Keratinocyte (primary cell): ENCODE measurements at regions not wholly inside any gene's neighbourhood (a gene's known extent, or its start where the extent isn't known, plus 50 kb on each side); places are given as distances from the start of the nearest gene placed in this dataset.

ENCODE experiments used
- DNase-seq: peaks from one replicate; pipeline ENCODE4 v3.0.0-alpha.2; 2011; ENCODE audit warnings: low read depth, missing footprints, low spot score
- FAIRE-seq: peaks from 2 replicates; lab custom pipeline; 2011; peaks lifted over from hg19 to GRCh38; lab: Jason Lieb, UNC
- H2AFZ ChIP-seq: 2 replicates; pipeline ENCODE4 v1.6.0; 2012; ENCODE audit warnings: low read length, control low read depth, inconsistent platforms; ENCODE audit not compliant: control insufficient read depth
- H3K27ac ChIP-seq: 2 replicates; pipeline ENCODE4 v1.5.1; 2011; ENCODE audit warnings: low read length; ENCODE audit not compliant: control insufficient read depth, insufficient read depth
- H3K27me3 ChIP-seq: 3 replicates; pipeline ENCODE4 v1.6.0; 2011; ENCODE audit warnings: low read length; ENCODE audit not compliant: control insufficient read depth, insufficient read depth; ENCODE audit errors: extremely low read depth
- H3K36me3 ChIP-seq, 2 experiments: 2 replicates in 1 of 2; 3 replicates in 1 of 2; pipeline ENCODE4 v1.5.1; 2011; ENCODE audit warnings: low read length in 2 of 2, mild to moderate bottlenecking in 1 of 2; ENCODE audit not compliant: control insufficient read depth in 2 of 2, insufficient read depth in 2 of 2; ENCODE audit errors: extremely low read depth in 1 of 2
- H3K4me1 ChIP-seq: 3 replicates; pipeline ENCODE4 v1.5.1; 2011; ENCODE audit warnings: low read length; ENCODE audit not compliant: control insufficient read depth, insufficient read depth; ENCODE audit errors: extremely low read depth
- H3K4me2 ChIP-seq: 3 replicates; pipeline ENCODE4 v1.6.0; 2011; ENCODE audit warnings: low read depth, low read length; ENCODE audit not compliant: control insufficient read depth, insufficient read depth; ENCODE audit errors: extremely low read depth
- H3K4me3 ChIP-seq, 3 experiments: fragments of 200-600 bp in 1 of 3; sonication (generic) in 1 of 3; 2 replicates in 2 of 3; 3 replicates in 1 of 3; pipeline ENCODE4 v1.5.1; 2011 to 2016; ENCODE audit warnings: low read length in 3 of 3, mild to moderate bottlenecking in 3 of 3, control low read depth in 2 of 3, inconsistent platforms in 1 of 3, low read depth in 1 of 3, mixed read lengths in 1 of 3, mixed run types in 1 of 3, moderate library complexity in 1 of 3; ENCODE audit not compliant: control insufficient read depth in 2 of 3, insufficient read depth in 2 of 3; ENCODE audit errors: extremely low read depth in 1 of 3
- H3K79me2 ChIP-seq: 2 replicates; pipeline ENCODE4 v1.6.0; 2012; ENCODE audit warnings: low read length; ENCODE audit not compliant: control insufficient read depth, insufficient read depth
- H3K9ac ChIP-seq: 3 replicates; pipeline ENCODE4 v1.6.0; 2011; ENCODE audit warnings: low read length; ENCODE audit not compliant: control insufficient read depth, insufficient read depth; ENCODE audit errors: extremely low read depth
- H3K9me1 ChIP-seq: 3 replicates; pipeline ENCODE4 v1.6.0; 2011; ENCODE audit warnings: low read length; ENCODE audit not compliant: control insufficient read depth, insufficient read depth; ENCODE audit errors: extremely low read depth
- H3K9me3 ChIP-seq: 2 replicates; pipeline ENCODE4 v1.5.1; 2012; ENCODE audit warnings: low read depth, low read length; ENCODE audit not compliant: control insufficient read depth
- H4K20me1 ChIP-seq: 3 replicates; pipeline ENCODE4 v1.6.0; 2011; ENCODE audit warnings: low read length; ENCODE audit not compliant: control insufficient read depth, insufficient read depth; ENCODE audit errors: extremely low read depth
- CTCF ChIP-seq, 3 experiments: IDR thresholded peaks in 1 of 3; conservative IDR thresholded peaks in 1 of 3; optimal IDR thresholded peaks in 1 of 3; 2 replicates in 2 of 3; 3 replicates in 1 of 3; pipeline versions ENCODE3 to v1.5.1; 2011; ENCODE audit warnings: low read length in 3 of 3, mild to moderate bottlenecking in 3 of 3, moderate library complexity in 2 of 3, control low read depth in 1 of 3, inconsistent platforms in 1 of 3; ENCODE audit not compliant: insufficient read depth in 2 of 3; ENCODE audit errors: extremely low read depth in 1 of 3
- EZH2 ChIP-seq: IDR thresholded peaks from one replicate; pipeline ENCODE4 v1.6.1; 2012; ENCODE audit warnings: inconsistent platforms, mild to moderate bottlenecking, low read length, moderate library complexity
- dilution Hi-C: fragments of 300-500 bp; cut with MboI; formaldehyde crosslinking; loops from one replicate; pipeline ENCODE4 v1.7.0; 2020; ENCODE audit warnings: low sequenced_read_pairs; ENCODE audit not compliant: extremely low pct_ligation_motif_present

- no peak overlapping the region for H3K4me3 ChIP-seq
- no peak overlapping the region for H3K27ac ChIP-seq
- no peaks in the 10 kb centered on the region for H3K9me1 ChIP-seq
- no peak overlapping the region for H3K4me2 ChIP-seq
- no peaks in the 10 kb centered on the region for H3K79me2 ChIP-seq
- no peak overlapping the region for H2AFZ ChIP-seq
- no peaks in the 10 kb centered on the region for H3K4me1 ChIP-seq
- no peaks in the 10 kb centered on the region for H3K36me3 ChIP-seq
- FAIRE-seq (no peak), DNase-seq (no peak)
- no peaks in the 10 kb centered on the region for H3K27me3 ChIP-seq
- H3K9me3 ChIP-seq = no peaks in the 10 kb centered on the region
- H4K20me1 ChIP-seq = no peaks in the 10 kb centered on the region
- no peak overlapping the region for H3K9ac ChIP-seq
- TF ChIP-seq EZH2 (no peak), CTCF (optimal IDR thresholded peaks at IDR 0.05 in 1 of 3, IDR thresholded peaks at IDR 0.05 in 1 of 3, conservative IDR thresholded peaks at IDR 0.05 in 1 of 3; ENCODE audit: extremely low read depth in 1 of 3, insufficient read depth in 2 of 3, low read length in 3 of 3) (no peak)
- dilution Hi-C loops = no loop called here
Observed at GRCh38 chr3:106488331-106488730, 619.5 kb upstream of the CBLB start.

- Histone ChIP-seq H3K27me3 (no peaks in the 10 kb centered on the region), H2AFZ (no peak overlapping the region), H3K4me3 (no peak overlapping the region), H3K27ac (no peak overlapping the region), H3K9me1 (no peaks in the 10 kb centered on the region), H3K4me2 (no peak overlapping the region), H3K36me3 (no peaks in the 10 kb centered on the region), H3K4me1 (no peaks in the 10 kb centered on the region), H3K9me3 (no peaks in the 10 kb centered on the region), H3K9ac (no peak overlapping the region), H3K79me2 (no peaks in the 10 kb centered on the region), H4K20me1 (no peaks in the 10 kb centered on the region)
- dilution Hi-C loops = no loop called here
- DNase-seq (no peak), FAIRE-seq (no peak)
- TF ChIP-seq EZH2 = no peak
- TF ChIP-seq CTCF (optimal IDR thresholded peaks at IDR 0.05 in 1 of 3, IDR thresholded peaks at IDR 0.05 in 1 of 3, conservative IDR thresholded peaks at IDR 0.05 in 1 of 3; ENCODE audit: extremely low read depth in 1 of 3, insufficient read depth in 2 of 3, low read length in 3 of 3) = no peak
Observed at GRCh38 chr3:106491796-106492195, 623.0 kb upstream of the CBLB start.
